MCF 10A (cell line): ENCODE measurements at regions not wholly inside any gene's neighbourhood (a gene's known extent, or its start where the extent isn't known, plus 50 kb on each side); places are given as distances from the start of the nearest gene placed in this dataset.
A peak's percentile ranks its signal among the peaks of the same experiment; 100 is the strongest.

Experiments used
- BruUV-seq: library from RNA; stranded (reverse); fragments of 400-500 nt; replicated peaks from 2 replicates; lab custom pipeline; 2021; lab: Mats Ljungman, UMichigan
- CTCF ChIA-PET: fragments of 300-600 bp; sonication (Branson Sonifier 250); formaldehyde crosslinking; extraction: SDS; loops from one replicate; lab custom pipeline; 2021; ENCODE audit warnings: antibody characterized with exemption, inconsistent platforms; lab: Yijun Ruan, JAX
- POLR2A ChIA-PET: fragments of 300-600, 350-650 bp; sonication (Branson Sonifier 250); formaldehyde crosslinking; extraction: SDS; loops from one replicate; lab custom pipeline; 2020; ENCODE audit warnings: antibody characterized with exemption, inconsistent platforms; lab: Yijun Ruan, JAX
- DNase-seq: peaks from one replicate; pipeline ENCODE4 v3.0.0-alpha.2; 2018; ENCODE audit not compliant: unreplicated experiment
- H3K27ac Mint-ChIP-seq: one replicate; pipeline ENCODE4 v1.8.0; 2022; ENCODE audit warnings: mild to moderate bottlenecking, low read depth, mixed read lengths; ENCODE audit not compliant: unreplicated experiment
- H3K27me3 Mint-ChIP-seq: one replicate; pipeline ENCODE4 v1.8.0; 2022; ENCODE audit warnings: mixed read lengths; ENCODE audit not compliant: insufficient read depth, unreplicated experiment
- H3K36me3 Mint-ChIP-seq: one replicate; pipeline ENCODE4 v1.8.0; 2022; ENCODE audit warnings: mild to moderate bottlenecking, moderate library complexity, mixed read lengths; ENCODE audit not compliant: insufficient read depth, unreplicated experiment
- H3K4me1 Mint-ChIP-seq: one replicate; pipeline ENCODE4 v1.8.0; 2022; ENCODE audit warnings: mixed read lengths; ENCODE audit not compliant: insufficient read depth, unreplicated experiment
- H3K4me3 Mint-ChIP-seq: one replicate; pipeline ENCODE4 v1.8.0; 2022; ENCODE audit warnings: mild to moderate bottlenecking, moderate library complexity, mixed read lengths; ENCODE audit not compliant: unreplicated experiment
- H3K9me3 Mint-ChIP-seq: one replicate; pipeline ENCODE4 v1.8.0; 2022; ENCODE audit warnings: mixed read lengths; ENCODE audit not compliant: unreplicated experiment
- intact Hi-C: fragments of 100-400 bp; cut with micrococcal nuclease; formaldehyde crosslinking; loops from 2 replicates; pipeline ENCODE4 v1.14.1; 2022
- TF ChIP-seq, protein P1 (sequence below): fragments of 200-600 bp; IDR thresholded peaks from one replicate; pipeline ENCODE4 v1.8.0; 2022; ENCODE audit warnings: antibody characterized with exemption, mild to moderate bottlenecking; ENCODE audit not compliant: unreplicated experiment

DNA sequence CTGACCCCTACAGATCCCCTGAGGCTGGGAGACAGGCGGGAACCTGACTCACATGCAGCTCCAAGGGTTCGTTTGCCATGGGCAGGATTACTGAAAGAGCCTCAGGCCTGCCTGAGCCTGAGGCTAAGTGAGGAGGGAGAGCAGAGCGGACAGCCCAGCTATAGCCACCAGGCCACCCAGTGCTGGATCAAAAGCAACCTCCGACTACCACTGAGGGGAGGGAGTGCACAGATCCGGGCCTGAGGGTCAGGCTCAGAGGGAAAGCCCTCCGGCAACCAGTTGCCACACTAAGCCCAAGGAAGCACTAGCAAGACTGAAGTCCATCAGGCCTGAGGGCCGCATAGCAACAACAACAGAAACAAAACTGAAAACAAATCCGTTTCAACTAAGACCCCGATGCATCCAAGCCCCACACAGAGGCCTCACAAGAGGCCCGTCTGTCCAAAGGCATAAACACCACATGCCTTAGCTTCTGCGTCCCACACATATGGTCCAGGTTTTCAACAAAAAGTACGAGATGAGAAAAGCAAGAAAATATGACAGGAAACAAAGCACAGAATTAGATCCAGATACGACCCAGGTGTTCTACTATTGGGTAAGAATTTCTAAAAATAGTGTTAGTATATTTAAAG is 92.5 kb upstream of the VIPR2 start:
- Mint-ChIP-seq H3K4me1 (peaks cover 5% of the 10 kb centered on the region), H3K36me3 (no peaks in the 10 kb centered on the region), H3K9me3 (no peaks in the 10 kb centered on the region), H3K27ac (no peak overlapping the region), H3K27me3 (peaks cover 58% of the 10 kb centered on the region), H3K4me3 (no peak overlapping the region)
- DNase-seq = no peak
- ChIA-PET POLR2A (no interaction called here), CTCF (no interaction called here)
- no TSS peak for BruUV-seq
- TF ChIP-seq, protein P1, sequence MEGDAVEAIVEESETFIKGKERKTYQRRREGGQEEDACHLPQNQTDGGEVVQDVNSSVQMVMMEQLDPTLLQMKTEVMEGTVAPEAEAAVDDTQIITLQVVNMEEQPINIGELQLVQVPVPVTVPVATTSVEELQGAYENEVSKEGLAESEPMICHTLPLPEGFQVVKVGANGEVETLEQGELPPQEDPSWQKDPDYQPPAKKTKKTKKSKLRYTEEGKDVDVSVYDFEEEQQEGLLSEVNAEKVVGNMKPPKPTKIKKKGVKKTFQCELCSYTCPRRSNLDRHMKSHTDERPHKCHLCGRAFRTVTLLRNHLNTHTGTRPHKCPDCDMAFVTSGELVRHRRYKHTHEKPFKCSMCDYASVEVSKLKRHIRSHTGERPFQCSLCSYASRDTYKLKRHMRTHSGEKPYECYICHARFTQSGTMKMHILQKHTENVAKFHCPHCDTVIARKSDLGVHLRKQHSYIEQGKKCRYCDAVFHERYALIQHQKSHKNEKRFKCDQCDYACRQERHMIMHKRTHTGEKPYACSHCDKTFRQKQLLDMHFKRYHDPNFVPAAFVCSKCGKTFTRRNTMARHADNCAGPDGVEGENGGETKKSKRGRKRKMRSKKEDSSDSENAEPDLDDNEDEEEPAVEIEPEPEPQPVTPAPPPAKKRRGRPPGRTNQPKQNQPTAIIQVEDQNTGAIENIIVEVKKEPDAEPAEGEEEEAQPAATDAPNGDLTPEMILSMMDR = no peak
- intact Hi-C loops = no loop called here

DNA sequence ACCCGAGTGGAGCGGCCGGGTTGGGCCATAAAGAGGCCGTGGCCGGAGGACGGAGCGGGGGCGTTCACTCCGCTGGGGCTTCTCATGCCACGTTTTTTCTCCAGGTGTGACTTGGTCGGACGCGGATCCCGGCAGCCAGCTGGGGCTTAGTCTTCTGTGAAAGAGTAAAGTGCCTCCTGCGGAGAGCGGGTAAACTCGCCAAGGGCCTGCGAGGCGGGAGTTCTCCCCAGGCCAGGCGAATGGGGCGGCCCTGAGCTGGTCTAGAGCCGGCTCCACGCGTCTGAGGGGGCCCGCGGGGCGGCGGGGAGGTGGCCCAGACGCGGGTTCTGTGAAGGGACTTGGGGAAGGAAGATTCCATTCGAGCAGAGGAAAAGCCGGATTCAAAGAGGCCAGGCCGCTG is 86.3 kb upstream of the VIPR2 start:
- POLR2A ChIA-PET = no interaction called here
- TF ChIP-seq, protein P1 = no peak

DNA sequence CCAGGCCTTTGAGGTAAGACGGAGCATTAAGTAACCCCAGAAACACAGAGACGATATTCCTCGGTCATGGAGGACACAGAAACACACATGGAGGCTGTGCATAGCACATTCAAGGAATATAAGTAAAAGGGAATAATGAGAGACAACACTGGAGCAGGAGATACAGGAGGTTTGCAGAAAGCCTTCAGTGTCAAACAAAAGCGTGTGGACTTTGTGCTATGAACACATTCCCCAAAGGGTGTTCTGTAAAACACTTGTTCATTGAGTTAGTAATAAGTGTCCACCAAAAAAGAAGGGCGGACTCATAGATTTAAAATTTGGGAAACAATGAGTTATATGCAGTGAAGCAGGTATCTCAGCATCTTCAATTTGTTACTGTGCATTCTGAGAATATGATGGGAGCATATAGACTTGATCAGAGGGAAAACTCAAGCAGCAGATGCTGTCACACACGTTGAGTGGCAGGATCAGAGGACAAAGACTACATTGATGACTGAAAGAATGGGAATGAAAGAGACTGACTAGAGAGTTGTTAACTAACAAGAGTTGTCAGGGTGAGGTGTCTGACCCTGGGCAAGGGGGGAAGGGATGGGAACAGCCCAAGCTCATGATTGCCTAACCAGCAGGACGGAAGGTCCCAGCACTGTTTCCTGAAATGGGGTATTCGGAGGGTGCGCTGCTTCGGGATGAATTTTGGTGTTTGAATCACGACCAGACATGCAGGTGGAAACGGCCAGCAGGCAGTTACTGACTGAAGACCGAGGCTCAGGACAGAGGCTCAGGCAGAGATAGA is 85.2 kb upstream of the VIPR2 start:
- TF ChIP-seq, protein P1 = no peak
- no peak overlapping the region for H3K27ac Mint-ChIP-seq
- no peaks in the 10 kb centered on the region for H3K9me3 Mint-ChIP-seq
- no peaks in the 10 kb centered on the region for H3K36me3 Mint-ChIP-seq
- BruUV-seq = no TSS peak
- intact Hi-C loops = no loop called here
- ChIA-PET CTCF (interaction anchor here (0.6 to 0.7 kb wide), 2 partner anchors 27 to 712 kb away, joined by 3 read pairs; no protein-coding TSS in a partner anchor), POLR2A (no interaction called here)
- H3K4me1 Mint-ChIP-seq = peaks cover 14% of the 10 kb centered on the region
- peaks cover 17% of the 10 kb centered on the region for H3K27me3 Mint-ChIP-seq
- no peak overlapping the region for H3K4me3 Mint-ChIP-seq
- DNase-seq = no peak

More for the DNA sequence above, 86.3 kb upstream of the VIPR2 start:
- no peak overlapping the region for H3K4me3 Mint-ChIP-seq
- BruUV-seq = no TSS peak
- H3K27ac Mint-ChIP-seq = no peak overlapping the region
- DNase-seq = no peak
- CTCF ChIA-PET = interaction anchor here (0.6 kb wide), 1 partner anchor 13 kb away, joined by 3 read pairs; no protein-coding TSS in a partner anchor
- H3K9me3 Mint-ChIP-seq = no peaks in the 10 kb centered on the region
- intact Hi-C loops = no loop called here
- H3K36me3 Mint-ChIP-seq = no peaks in the 10 kb centered on the region
- peaks cover 23% of the 10 kb centered on the region for H3K27me3 Mint-ChIP-seq
- H3K4me1 Mint-ChIP-seq = peaks cover 14% of the 10 kb centered on the region

DNA sequence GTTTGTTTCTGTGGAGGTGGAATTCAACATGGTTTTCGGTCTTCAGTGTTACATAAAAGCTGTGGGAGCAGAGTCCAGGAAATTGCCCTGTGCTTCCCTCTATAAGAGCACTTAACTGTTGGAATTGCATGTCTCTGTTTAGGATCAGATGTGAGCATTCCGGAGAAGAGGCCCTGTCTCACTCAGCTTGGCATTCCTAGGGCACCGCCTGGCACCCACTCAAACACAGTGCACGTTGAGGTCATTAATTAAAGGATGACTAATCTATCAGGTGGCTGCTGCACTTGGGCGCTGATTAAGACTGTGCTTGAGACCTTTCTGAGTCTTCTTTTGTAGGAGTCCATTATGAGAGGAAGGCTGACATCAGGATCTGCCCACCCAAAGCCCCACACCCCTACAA is 82.8 kb upstream of the VIPR2 start:
- Mint-ChIP-seq H3K36me3 (no peaks in the 10 kb centered on the region), H3K27me3 (peaks cover 37% of the 10 kb centered on the region), H3K4me1 (peaks cover 14% of the 10 kb centered on the region), H3K4me3 (no peak overlapping the region), H3K9me3 (no peaks in the 10 kb centered on the region), H3K27ac (no peak overlapping the region)
- ChIA-PET CTCF (interaction anchor here (0.9 kb wide), 1 partner anchor 183 kb away, joined by 3 read pairs; no protein-coding TSS in a partner anchor), POLR2A (interaction anchor here (1.7 to 1.9 kb wide), 2 partner anchors 8 to 9 kb away, joined by 4 to 5 read pairs; no protein-coding TSS in a partner anchor)
- intact Hi-C loops = no loop called here
- peak; percentile 58 for DNase-seq
- TF ChIP-seq, protein P1 = no peak
- no TSS peak for BruUV-seq
